HepG2 (cell line): ENCODE measurements at regions not wholly inside any gene's neighbourhood (a gene's known extent, or its start where the extent isn't known, plus 50 kb on each side); places are given as distances from the start of the nearest gene placed in this dataset.

ENCODE experiments used
- ATAC-seq: fragments of 200-7000 bp; cut with Tn5 transposase; 3 replicates; pipeline ENCODE4 v1.9.1; 2020; ENCODE audit warnings: mild to moderate bottlenecking, moderate library complexity
- BruUV-seq: library from RNA; stranded (reverse); fragments of 400-500 nt; replicated peaks from 2 replicates; lab custom pipeline; 2021; lab: Mats Ljungman, UMichigan
- CTCF ChIA-PET: fragments of 300-600 bp; formaldehyde crosslinking; extraction: SDS; loops from one replicate; lab custom pipeline; 2021; ENCODE audit warnings: low total read pairs, inconsistent platforms, low intra/inter-chr PET ratio; lab: Yijun Ruan, JAX
- POLR2A ChIA-PET: fragments of 350-600 bp; sonication (Branson Sonifier 250); formaldehyde crosslinking; loops from one replicate; lab custom pipeline; 2020; ENCODE audit warnings: antibody characterized with exemption, inconsistent platforms; lab: Yijun Ruan, JAX
- DNase-seq: peaks from one replicate; pipeline ENCODE4 v3.0.0-alpha.2; 2015; ENCODE audit warnings: low spot score
- FAIRE-seq: peaks from 3 replicates; lab custom pipeline; 2011; peaks lifted over from hg19 to GRCh38; lab: Jason Lieb, UNC
- H2AFZ ChIP-seq: one replicate; pipeline ENCODE4 v1.6.1; 2011; ENCODE audit warnings: low read length, inconsistent platforms
- H3K27ac ChIP-seq: fragments of 300-600 bp; 3 replicates; pipeline ENCODE4 v1.8.0; 2011; ENCODE audit warnings: mixed run types, mild to moderate bottlenecking, mixed read lengths, low read length, inconsistent platforms; ENCODE audit not compliant: insufficient read depth; ENCODE audit errors: extremely low read length
- H3K27me3 ChIP-seq, 2 experiments: fragments of 200-600 bp in 1 of 2; 2 replicates in 1 of 2; 3 replicates in 1 of 2; pipeline versions ENCODE4 v1.6.0 to v1.8.0; 2011; ENCODE audit warnings: low read length in 2 of 2, mild to moderate bottlenecking in 2 of 2, moderate library complexity in 2 of 2, inconsistent platforms in 1 of 2; ENCODE audit not compliant: insufficient read depth in 2 of 2, control insufficient read depth in 1 of 2
- H3K36me3 ChIP-seq, 2 experiments: fragments of 200-600 bp in 1 of 2; replicated peaks in 1 of 2; 2 replicates in 1 of 2; 3 replicates in 1 of 2; pipeline versions ENCODE4 v1.5.1 to v1.8.0; 2011; ENCODE audit warnings: low read length in 2 of 2, inconsistent platforms in 1 of 2; ENCODE audit not compliant: insufficient read depth in 2 of 2, control insufficient read depth in 1 of 2
- H3K4me1 ChIP-seq: 2 replicates; pipeline ENCODE4 v1.5.1; 2012; ENCODE audit warnings: low read length, inconsistent platforms; ENCODE audit not compliant: insufficient read depth
- H3K4me2 ChIP-seq: 2 replicates; pipeline ENCODE4 v1.6.0; 2011; ENCODE audit warnings: low read depth, low read length, inconsistent platforms
- H3K4me3 ChIP-seq, 3 experiments: fragments of 200-600 bp in 1 of 3; sonication (generic), shearing (Covaris generic) in 1 of 3; replicated peaks in 1 of 3; 2 replicates each; pipeline ENCODE4 v1.5.1; 2011 to 2016; ENCODE audit warnings: low read length in 3 of 3, inconsistent platforms in 2 of 3, low read depth in 2 of 3, mild to moderate bottlenecking in 2 of 3, control low read depth in 1 of 3, mixed read lengths in 1 of 3; ENCODE audit not compliant: insufficient read depth in 1 of 3
- H3K79me2 ChIP-seq: one replicate; pipeline ENCODE4 v1.6.1; 2011; ENCODE audit warnings: low read length, inconsistent platforms; ENCODE audit not compliant: insufficient read depth
- H3K9ac ChIP-seq: 2 replicates; pipeline ENCODE4 v1.6.0; 2011; ENCODE audit warnings: mild to moderate bottlenecking, low read depth, low read length, inconsistent platforms; ENCODE audit not compliant: insufficient read depth
- H3K9me3 ChIP-seq: 2 replicates; pipeline ENCODE4 v1.5.1; 2012; ENCODE audit warnings: mild to moderate bottlenecking, low read length
- H4K20me1 ChIP-seq: 2 replicates; pipeline ENCODE4 v1.6.0; 2011; ENCODE audit warnings: inconsistent platforms, mild to moderate bottlenecking, low read length, moderate library complexity; ENCODE audit not compliant: insufficient read depth
- CREB1 ChIP-seq, 2 experiments: fragments of 450-650 bp in 1 of 2; IDR thresholded peaks; 2 replicates each; pipeline ENCODE4 v1.6.1; 2016 to 2017; ENCODE audit warnings: control low read depth in 1 of 2, mild to moderate bottlenecking in 1 of 2, missing compliant biosample characterization in 1 of 2, missing genetic modification characterization in 1 of 2
- MNT ChIP-seq: fragments of 450-650 bp; IDR thresholded peaks from 2 replicates; pipeline ENCODE4 v1.6.1; 2016
- ZNF564 ChIP-seq: sonication (generic); formaldehyde crosslinking; IDR thresholded peaks from 2 replicates; pipeline ENCODE4 v1.8.1; 2023; ENCODE audit warnings: mild to moderate bottlenecking, missing genetic modification reagents
- ZNF616 ChIP-seq: sonication (generic); formaldehyde crosslinking; IDR thresholded peaks from 2 replicates; pipeline ENCODE4 v1.5.0; 2020; ENCODE audit warnings: low read depth, mild to moderate bottlenecking, missing genetic modification reagents
- WGBS: methylation state at CpG from one replicate; pipeline ENCODE4 v1.1.6; 2017; ENCODE audit warnings: low lambda C conversion rate; 5-methylcytosine and 5-hydroxymethylcytosine counted together
- in situ Hi-C: cut with HindIII; loops from 2 replicates; pipeline ENCODE4 v1.10.0; 2017; ENCODE audit warnings: low pct_unique_long_range_greater_than_20kb; ENCODE audit not compliant: extremely low pct_ligation_motif_present
- intact Hi-C: fragments of 100-400 bp; cut with micrococcal nuclease; formaldehyde crosslinking; loops from one replicate; pipeline ENCODE4 v1.10.0; 2022; ENCODE audit not compliant: unreplicated experiment

GRCh38 chr20:40610730-40611129 is 78.3 kb downstream of the MAFB start:
- intact Hi-C loops = no loop called here

GRCh38 chr20:40607927-40608326 is 81.1 kb downstream of the MAFB start:
- DNase-seq (no peak), FAIRE-seq (no peak), ATAC-seq (no peak)
- BruUV-seq = no TSS peak
- H3K4me3 ChIP-seq = no peak overlapping the region
- POLR2A ChIA-PET = no interaction called here
- CTCF ChIA-PET = no interaction called here
- no peaks in the 10 kb centered on the region for H3K9me3 ChIP-seq
- H3K9ac ChIP-seq = no peak overlapping the region
- no peaks in the 10 kb centered on the region for H3K79me2 ChIP-seq
- no peak overlapping the region for H3K27ac ChIP-seq
- no peaks in the 10 kb centered on the region for H3K36me3 ChIP-seq
- in situ Hi-C loops = no loop called here
- no peaks in the 10 kb centered on the region for H4K20me1 ChIP-seq
- no peaks in the 10 kb centered on the region for H3K4me1 ChIP-seq
- no peak overlapping the region for H2AFZ ChIP-seq
- intact Hi-C loops = no loop called here
- 29% methylated on average over 5 of the region's 5 CpGs for WGBS
- H3K4me2 ChIP-seq = no peak overlapping the region
- 0 out of 2 replicates have a peak, but pooled peaks have one; percentile 28 for TF ChIP-seq MNT
- no peak for TF ChIP-seq ZNF616
- TF ChIP-seq, all 625 proteins: peak for 1
- H3K27me3 ChIP-seq = no peaks in the 10 kb centered on the region

More at GRCh38 chr20:40610730-40611129, 78.3 kb downstream of the MAFB start:
- no peak overlapping the region for H3K9ac ChIP-seq
- no peaks in the 10 kb centered on the region for H3K36me3 ChIP-seq
- no peaks in the 10 kb centered on the region for H4K20me1 ChIP-seq
- H3K4me1 ChIP-seq = no peaks in the 10 kb centered on the region
- H2AFZ ChIP-seq = no peak overlapping the region
- no TSS peak for BruUV-seq
- in situ Hi-C loops = no loop called here
- H3K27ac ChIP-seq = no peak overlapping the region
- ChIA-PET CTCF (no interaction called here), POLR2A (no interaction called here)
- DNase-seq (no peak), FAIRE-seq (peak; percentile 61), ATAC-seq (no peak)
- 39% methylated on average over 3 of the region's 3 CpGs for WGBS
- no peaks in the 10 kb centered on the region for H3K9me3 ChIP-seq
- TF ChIP-seq CREB1 (IDR thresholded peaks at IDR 0.05) (peak; percentile 66), CREB1 (CRISPR knock-in tag; IDR thresholded peaks at IDR 0.05) (no peak), ZNF564 (CRISPR knock-in tag) (no peak)
- no peak overlapping the region; a peak in 1 of 6 replicates for H3K4me3 ChIP-seq
- no peak overlapping the region for H3K4me2 ChIP-seq
- H3K27me3 ChIP-seq = no peaks in the 10 kb centered on the region
- H3K79me2 ChIP-seq = no peaks in the 10 kb centered on the region
